ENCODE measurements at regions not wholly inside any gene's neighbourhood (a gene's known extent, or its start where the extent isn't known, plus 50 kb on each side); places are given as distances from the start of the nearest gene placed in this dataset.

DNA sequence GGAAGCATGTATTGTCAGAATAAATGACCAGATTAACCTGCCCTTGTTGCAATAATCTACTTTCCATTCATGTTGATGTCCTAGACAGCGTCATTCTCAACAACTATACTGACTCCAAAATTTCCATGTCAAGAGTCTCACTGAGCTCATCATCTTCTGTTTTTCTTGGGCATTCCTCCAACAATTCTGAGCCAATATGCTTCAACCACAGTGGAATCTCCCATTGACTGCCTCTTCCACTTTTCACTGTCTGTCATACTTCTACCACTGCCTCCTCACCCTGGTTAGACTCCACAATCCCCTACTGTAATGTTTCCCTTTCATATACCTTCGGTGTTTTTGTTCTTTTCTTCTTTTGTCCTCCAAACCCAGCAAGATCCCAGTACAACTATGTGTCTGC is 162.8 kb downstream of the TLE1 start:
- TF ChIP-seq, protein P1, sequence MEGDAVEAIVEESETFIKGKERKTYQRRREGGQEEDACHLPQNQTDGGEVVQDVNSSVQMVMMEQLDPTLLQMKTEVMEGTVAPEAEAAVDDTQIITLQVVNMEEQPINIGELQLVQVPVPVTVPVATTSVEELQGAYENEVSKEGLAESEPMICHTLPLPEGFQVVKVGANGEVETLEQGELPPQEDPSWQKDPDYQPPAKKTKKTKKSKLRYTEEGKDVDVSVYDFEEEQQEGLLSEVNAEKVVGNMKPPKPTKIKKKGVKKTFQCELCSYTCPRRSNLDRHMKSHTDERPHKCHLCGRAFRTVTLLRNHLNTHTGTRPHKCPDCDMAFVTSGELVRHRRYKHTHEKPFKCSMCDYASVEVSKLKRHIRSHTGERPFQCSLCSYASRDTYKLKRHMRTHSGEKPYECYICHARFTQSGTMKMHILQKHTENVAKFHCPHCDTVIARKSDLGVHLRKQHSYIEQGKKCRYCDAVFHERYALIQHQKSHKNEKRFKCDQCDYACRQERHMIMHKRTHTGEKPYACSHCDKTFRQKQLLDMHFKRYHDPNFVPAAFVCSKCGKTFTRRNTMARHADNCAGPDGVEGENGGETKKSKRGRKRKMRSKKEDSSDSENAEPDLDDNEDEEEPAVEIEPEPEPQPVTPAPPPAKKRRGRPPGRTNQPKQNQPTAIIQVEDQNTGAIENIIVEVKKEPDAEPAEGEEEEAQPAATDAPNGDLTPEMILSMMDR (IDR thresholded peaks at IDR 0.05) = no peak
- no peak for TF ChIP-seq POLR2A (IDR thresholded peaks at IDR 0.05)
- TF ChIP-seq POLR2AphosphoS5 (IDR thresholded peaks at IDR 0.05; ENCODE audit: insufficient read depth in 1 of 2, low read depth in 1 of 2) = no peak

Data from vagina (tissue), 2 donors.